Body of pancreas (tissue), 4 donors: ENCODE measurements at regions not wholly inside any gene's neighbourhood (a gene's known extent, or its start where the extent isn't known, plus 50 kb on each side); places are given as distances from the start of the nearest gene placed in this dataset.

Source experiments
- ATAC-seq: fragments of 150-250 bp; one replicate; pipeline ENCODE4 v1.9.1; 2016
- DNase-seq, 4 donors: peaks; one replicate each; pipeline ENCODE4 v3.0.0-alpha.2; 2019
- H3K27ac ChIP-seq, 4 donors: fragments of 200-600 bp; sonication (generic); 1 replicate in 3 of 4; 2 replicates in 1 of 4; pipeline versions ENCODE4 v1.5.1 to v1.6.1; 2016 to 2019; ENCODE audit warnings: mild to moderate bottlenecking in 1 of 4, mixed read lengths in 1 of 4, moderate library complexity in 1 of 4
- H3K27me3 ChIP-seq, 2 donors: fragments of 200-600 bp; sonication (generic); one replicate each; pipeline ENCODE4 v1.6.0; 2016; ENCODE audit warnings: mild to moderate bottlenecking in 1 of 2
- H3K36me3 ChIP-seq, 2 donors: fragments of 200-600 bp; sonication (generic); replicated peaks in 1 of 2; 2 replicates each; pipeline ENCODE4 v1.5.1; 2016; ENCODE audit warnings: low read depth in 2 of 2; ENCODE audit not compliant: insufficient read depth in 1 of 2
- H3K4me1 ChIP-seq: fragments of 200-600 bp; sonication (generic); one replicate; pipeline ENCODE4 v1.6.0; 2016
- H3K4me3 ChIP-seq, 2 donors: fragments of 200-600 bp; sonication (generic); 1 replicate in 1 of 2; 2 replicates in 1 of 2; pipeline ENCODE4 v1.5.1; 2016 to 2019
- H3K9me3 ChIP-seq, 3 donors: fragments of 200-600 bp; sonication (generic); 1 replicate in 2 of 3; 2 replicates in 1 of 3; pipeline ENCODE4 v1.5.1; 2016
- POLR2A ChIP-seq, 3 donors: fragments of 450-650 bp; IDR thresholded peaks; one replicate each; pipeline ENCODE4 v1.6.1; 2016; ENCODE audit warnings: antibody characterized with exemption in 3 of 3, mild to moderate bottlenecking in 2 of 3
- WGBS, 2 donors: methylation state at CpG; one replicate each; pipeline ENCODE4 v1.1.5; 2017; 5-methylcytosine and 5-hydroxymethylcytosine counted together
- intact Hi-C: fragments of 100-400 bp; cut with DNase I; formaldehyde crosslinking; loops from one replicate; pipeline ENCODE4 v1.15.1; 2023
- TF ChIP-seq, protein P1 (sequence below), 7 experiments: fragments of 450-650 bp in 4 of 7; fragments of 200-600 bp in 3 of 7; sonication (generic) in 3 of 7; IDR thresholded peaks; one replicate each; pipeline ENCODE4 v1.5.1; 2016 to 2019; ENCODE audit warnings: antibody characterized with exemption in 7 of 7

DNA sequence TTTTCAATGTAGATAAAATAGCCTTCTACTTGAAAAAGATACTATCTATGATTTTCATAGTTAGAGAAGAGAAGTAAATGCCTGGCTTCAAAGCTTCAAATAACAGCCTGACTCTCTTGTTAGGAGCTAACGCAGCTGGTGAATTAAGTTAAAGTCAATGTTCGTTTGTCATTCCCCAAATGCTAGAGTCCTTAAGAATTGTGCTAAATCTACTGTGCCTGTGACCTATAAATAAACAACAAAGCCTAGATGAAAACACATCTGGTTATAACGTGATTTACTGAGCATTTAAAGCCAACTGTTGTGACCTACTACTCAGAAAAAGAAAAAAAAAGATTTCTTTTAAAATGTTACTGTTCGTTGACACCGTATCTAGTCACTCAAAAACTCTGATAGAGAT, 134.7 kb downstream of the POLR1F start:
- no peak for ATAC-seq
- no peak overlapping the region for H3K27ac ChIP-seq
- H3K4me3 ChIP-seq: no peak overlapping the region
- no peaks in the 10 kb centered on the region for H3K9me3 ChIP-seq
- intact Hi-C loops: no loop called here
- TF ChIP-seq POLR2A (IDR thresholded peaks at IDR 0.05): no peak
- TF ChIP-seq, protein P1, sequence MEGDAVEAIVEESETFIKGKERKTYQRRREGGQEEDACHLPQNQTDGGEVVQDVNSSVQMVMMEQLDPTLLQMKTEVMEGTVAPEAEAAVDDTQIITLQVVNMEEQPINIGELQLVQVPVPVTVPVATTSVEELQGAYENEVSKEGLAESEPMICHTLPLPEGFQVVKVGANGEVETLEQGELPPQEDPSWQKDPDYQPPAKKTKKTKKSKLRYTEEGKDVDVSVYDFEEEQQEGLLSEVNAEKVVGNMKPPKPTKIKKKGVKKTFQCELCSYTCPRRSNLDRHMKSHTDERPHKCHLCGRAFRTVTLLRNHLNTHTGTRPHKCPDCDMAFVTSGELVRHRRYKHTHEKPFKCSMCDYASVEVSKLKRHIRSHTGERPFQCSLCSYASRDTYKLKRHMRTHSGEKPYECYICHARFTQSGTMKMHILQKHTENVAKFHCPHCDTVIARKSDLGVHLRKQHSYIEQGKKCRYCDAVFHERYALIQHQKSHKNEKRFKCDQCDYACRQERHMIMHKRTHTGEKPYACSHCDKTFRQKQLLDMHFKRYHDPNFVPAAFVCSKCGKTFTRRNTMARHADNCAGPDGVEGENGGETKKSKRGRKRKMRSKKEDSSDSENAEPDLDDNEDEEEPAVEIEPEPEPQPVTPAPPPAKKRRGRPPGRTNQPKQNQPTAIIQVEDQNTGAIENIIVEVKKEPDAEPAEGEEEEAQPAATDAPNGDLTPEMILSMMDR (IDR thresholded peaks at IDR 0.05): no peak
- no peak for DNase-seq
- no peaks in the 10 kb centered on the region for H3K27me3 ChIP-seq
- H3K36me3 ChIP-seq: no peaks in the 10 kb centered on the region
- WGBS, 2 donors: 58 to 64% methylated on average over 5 of the region's 5 CpGs
- no peaks in the 10 kb centered on the region for H3K4me1 ChIP-seq

DNA sequence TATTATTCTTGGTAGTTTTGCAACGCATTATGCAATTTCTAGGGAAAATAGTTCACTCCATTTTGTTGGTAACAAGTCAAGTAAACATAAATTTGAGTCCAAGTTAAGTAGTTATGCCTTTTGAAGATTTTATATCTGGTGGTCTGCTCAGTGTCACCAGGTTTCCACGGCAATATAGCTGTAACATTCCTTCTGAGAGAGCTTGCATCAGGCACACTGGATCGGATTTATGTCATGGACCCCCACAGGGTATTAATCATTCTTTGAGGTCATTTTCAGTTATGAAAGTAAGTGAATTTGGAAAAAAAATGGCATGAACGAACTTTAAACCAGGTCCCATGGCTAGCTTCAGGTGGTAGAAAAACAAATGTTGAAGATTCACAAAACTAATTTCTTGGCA, 136.3 kb downstream of the POLR1F start:
- no peaks in the 10 kb centered on the region for H3K9me3 ChIP-seq
- no peaks in the 10 kb centered on the region for H3K4me1 ChIP-seq
- WGBS, 2 donors: 29 to 38% methylated on average over 4 of the region's 4 CpGs
- no peaks in the 10 kb centered on the region for H3K36me3 ChIP-seq
- DNase-seq (no peak), ATAC-seq (no peak)
- TF ChIP-seq, protein P1 (IDR thresholded peaks at IDR 0.05): no peak
- TF ChIP-seq POLR2A (IDR thresholded peaks at IDR 0.05): no peak
- H3K27ac ChIP-seq: no peak overlapping the region
- intact Hi-C loops: no loop called here
- no peak overlapping the region for H3K4me3 ChIP-seq
- H3K27me3 ChIP-seq: no peaks in the 10 kb centered on the region

DNA sequence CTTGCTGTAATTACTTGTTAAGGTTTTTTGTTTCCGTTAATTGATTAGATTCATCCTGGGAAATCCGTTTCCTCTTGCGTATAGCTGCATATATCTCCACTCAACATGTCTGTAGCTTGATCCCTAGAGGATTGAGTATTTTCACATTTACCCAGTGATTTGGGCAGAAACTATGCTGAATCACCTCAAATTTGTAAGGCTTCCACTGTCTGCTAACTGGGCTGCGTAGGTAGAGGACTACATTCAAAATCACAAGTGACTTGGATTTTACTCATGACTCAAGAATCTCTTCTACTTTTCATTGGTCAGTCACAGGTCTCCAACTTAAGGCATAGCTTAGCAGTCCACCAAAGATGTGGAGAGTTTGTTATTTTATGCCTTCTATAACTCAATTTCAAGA, 141.8 kb downstream of the POLR1F start:
- Histone ChIP-seq H3K27me3 (no peaks in the 10 kb centered on the region), H3K4me1 (no peaks in the 10 kb centered on the region), H3K36me3 (no peaks in the 10 kb centered on the region), H3K4me3 (no peak overlapping the region), H3K27ac (no peak overlapping the region), H3K9me3 (no peaks in the 10 kb centered on the region)
- WGBS, 2 donors: 69 to 82% methylated on average over 4 of the region's 4 CpGs
- DNase-seq: no peak
- intact Hi-C loops: no loop called here
- TF ChIP-seq, protein P1 (IDR thresholded peaks at IDR 0.05): no peak
- no peak for TF ChIP-seq POLR2A (IDR thresholded peaks at IDR 0.05)
- ATAC-seq: no peak

DNA sequence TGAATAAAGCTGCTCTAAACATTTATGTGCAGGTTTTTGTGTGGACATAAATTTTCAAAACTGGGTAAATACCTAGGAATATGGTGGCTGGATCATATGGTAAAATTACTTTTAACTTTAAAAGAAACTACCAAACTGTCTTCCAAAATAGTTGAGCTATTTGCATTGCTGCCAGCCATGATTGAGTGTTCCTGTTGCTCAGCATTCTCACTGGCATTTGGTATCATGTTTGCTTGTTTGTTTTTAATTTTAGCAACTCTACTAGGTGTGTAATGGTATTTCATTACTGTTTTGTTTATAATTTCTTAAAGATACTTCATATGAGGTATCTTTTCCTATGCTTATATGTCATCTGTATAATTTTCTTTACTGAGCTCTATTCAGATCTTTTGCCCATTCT, 143.2 kb downstream of the POLR1F start:
- intact Hi-C loops: no loop called here
- Histone ChIP-seq H3K9me3 (no peaks in the 10 kb centered on the region), H3K27me3 (no peaks in the 10 kb centered on the region), H3K4me3 (no peak overlapping the region), H3K27ac (no peak overlapping the region), H3K36me3 (no peaks in the 10 kb centered on the region), H3K4me1 (no peaks in the 10 kb centered on the region)
- no peak for DNase-seq
- TF ChIP-seq POLR2A (IDR thresholded peaks at IDR 0.05): no peak
- TF ChIP-seq, protein P1 (IDR thresholded peaks at IDR 0.05): no peak
- no peak for ATAC-seq

DNA sequence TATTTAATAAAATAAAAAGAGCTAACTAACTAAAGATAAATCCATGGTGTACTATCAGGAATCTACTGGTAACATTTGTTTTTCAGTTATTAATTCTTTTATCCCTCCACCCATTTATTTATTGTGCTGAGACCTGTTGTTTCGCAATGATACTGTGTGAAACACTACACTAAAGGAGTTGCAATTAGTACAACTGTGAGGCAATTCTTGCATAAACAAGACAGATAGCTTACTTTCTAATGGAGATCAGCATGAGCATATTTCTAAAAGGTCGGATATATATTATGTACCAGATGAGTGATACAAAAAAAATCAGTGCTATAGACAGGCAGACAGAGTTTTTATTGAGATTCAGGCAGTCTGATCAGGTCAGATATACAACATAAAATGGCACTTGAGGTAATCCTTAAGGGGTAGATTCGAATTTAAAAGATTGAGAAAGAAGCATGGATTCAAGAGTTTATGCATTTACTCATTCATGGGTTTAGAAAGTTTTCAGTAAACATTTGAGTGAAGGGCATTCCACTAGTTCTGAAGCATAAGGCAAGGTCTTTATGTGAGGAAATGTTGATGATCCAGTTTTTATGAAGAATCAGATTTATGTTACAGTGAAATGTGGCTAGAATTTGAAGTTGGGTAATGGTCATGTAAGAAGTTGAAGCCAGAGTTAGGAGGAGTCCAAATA, 147.6 kb downstream of the POLR1F start:
- TF ChIP-seq, protein P1 (IDR thresholded peaks at IDR 0.05): no peak
- TF ChIP-seq POLR2A (IDR thresholded peaks at IDR 0.05): no peak
- DNase-seq (no peak), ATAC-seq (no peak)

More for the DNA sequence above, 147.6 kb downstream of the POLR1F start:
- intact Hi-C loops: no loop called here
- H3K9me3 ChIP-seq: no peaks in the 10 kb centered on the region
- H3K27me3 ChIP-seq: no peaks in the 10 kb centered on the region
- H3K27ac ChIP-seq: no peak overlapping the region
- no peak overlapping the region for H3K4me3 ChIP-seq
- 44 to 46% methylated on average over 3 of the region's 3 CpGs for WGBS, 2 donors
- no peaks in the 10 kb centered on the region for H3K4me1 ChIP-seq
- no peaks in the 10 kb centered on the region for H3K36me3 ChIP-seq
